ENCODE measurements at regions not wholly inside any gene's neighbourhood (a gene's known extent, or its start where the extent isn't known, plus 50 kb on each side); places are given as distances from the start of the nearest gene placed in this dataset.
"Not testable (repeated sequence)": the region's sequence is repeated elsewhere in the genome, so short reads cannot be mapped to it uniquely, and the experiment has no call there.

- H3K4me3 ChIP-seq (ENCODE audit: control insufficient read depth, low read depth, low read length) = no peak overlapping the region
- DNase-seq (ENCODE audit: low read depth) = no peak
- TF ChIP-seq, protein P1, sequence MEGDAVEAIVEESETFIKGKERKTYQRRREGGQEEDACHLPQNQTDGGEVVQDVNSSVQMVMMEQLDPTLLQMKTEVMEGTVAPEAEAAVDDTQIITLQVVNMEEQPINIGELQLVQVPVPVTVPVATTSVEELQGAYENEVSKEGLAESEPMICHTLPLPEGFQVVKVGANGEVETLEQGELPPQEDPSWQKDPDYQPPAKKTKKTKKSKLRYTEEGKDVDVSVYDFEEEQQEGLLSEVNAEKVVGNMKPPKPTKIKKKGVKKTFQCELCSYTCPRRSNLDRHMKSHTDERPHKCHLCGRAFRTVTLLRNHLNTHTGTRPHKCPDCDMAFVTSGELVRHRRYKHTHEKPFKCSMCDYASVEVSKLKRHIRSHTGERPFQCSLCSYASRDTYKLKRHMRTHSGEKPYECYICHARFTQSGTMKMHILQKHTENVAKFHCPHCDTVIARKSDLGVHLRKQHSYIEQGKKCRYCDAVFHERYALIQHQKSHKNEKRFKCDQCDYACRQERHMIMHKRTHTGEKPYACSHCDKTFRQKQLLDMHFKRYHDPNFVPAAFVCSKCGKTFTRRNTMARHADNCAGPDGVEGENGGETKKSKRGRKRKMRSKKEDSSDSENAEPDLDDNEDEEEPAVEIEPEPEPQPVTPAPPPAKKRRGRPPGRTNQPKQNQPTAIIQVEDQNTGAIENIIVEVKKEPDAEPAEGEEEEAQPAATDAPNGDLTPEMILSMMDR (conservative IDR thresholded peaks at IDR 0.05; ENCODE audit: control insufficient read depth, insufficient read depth, low read depth, low read length) = no peak
These were observed 337.0 kb upstream of the SLC7A11 start for GRCh38 chr4:138579146-138579545.

GRCh38 chr4:138577826-138578225, 335.7 kb upstream of the SLC7A11 start:
- TF ChIP-seq, protein P1 (conservative IDR thresholded peaks at IDR 0.05; ENCODE audit: control insufficient read depth, insufficient read depth, low read depth, low read length) = peak; percentile 22
- peak; percentile 22 for DNase-seq (ENCODE audit: low read depth)
- not testable (repeated sequence) for H3K4me3 ChIP-seq (ENCODE audit: control insufficient read depth, low read depth, low read length)

- no peak overlapping the region for H3K4me3 ChIP-seq (ENCODE audit: control insufficient read depth, low read depth, low read length)
- DNase-seq (ENCODE audit: low read depth) = no peak
- TF ChIP-seq, protein P1 (conservative IDR thresholded peaks at IDR 0.05; ENCODE audit: control insufficient read depth, insufficient read depth, low read depth, low read length) = no peak
These were observed 335.0 kb upstream of the SLC7A11 start for GRCh38 chr4:138577145-138577544.

DNA sequence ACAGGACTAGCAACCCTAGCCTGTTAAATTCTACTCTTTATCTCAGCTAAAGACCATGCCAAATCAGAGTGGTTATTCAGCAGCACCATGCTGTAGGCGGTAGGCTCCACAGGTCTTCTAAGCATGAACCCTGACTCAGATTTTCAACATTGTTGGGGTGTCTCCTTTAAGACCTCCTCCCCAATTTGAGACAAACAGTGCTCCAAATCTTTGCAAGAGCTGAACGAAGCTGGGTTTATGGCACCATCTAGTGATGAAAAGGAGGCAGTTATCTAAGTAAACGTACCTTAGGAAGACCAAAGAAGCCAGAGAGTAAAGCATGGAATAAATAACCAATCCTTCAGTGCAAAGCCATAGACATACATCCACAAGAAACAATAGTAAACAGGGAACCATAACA, 334.5 kb upstream of the SLC7A11 start:
- DNase-seq (ENCODE audit: low read depth) = peak; percentile 48
- TF ChIP-seq, protein P1 (conservative IDR thresholded peaks at IDR 0.05; ENCODE audit: control insufficient read depth, insufficient read depth, low read depth, low read length) = peak; percentile 43
- no peak overlapping the region for H3K4me3 ChIP-seq (ENCODE audit: control insufficient read depth, low read depth, low read length)

DNA sequence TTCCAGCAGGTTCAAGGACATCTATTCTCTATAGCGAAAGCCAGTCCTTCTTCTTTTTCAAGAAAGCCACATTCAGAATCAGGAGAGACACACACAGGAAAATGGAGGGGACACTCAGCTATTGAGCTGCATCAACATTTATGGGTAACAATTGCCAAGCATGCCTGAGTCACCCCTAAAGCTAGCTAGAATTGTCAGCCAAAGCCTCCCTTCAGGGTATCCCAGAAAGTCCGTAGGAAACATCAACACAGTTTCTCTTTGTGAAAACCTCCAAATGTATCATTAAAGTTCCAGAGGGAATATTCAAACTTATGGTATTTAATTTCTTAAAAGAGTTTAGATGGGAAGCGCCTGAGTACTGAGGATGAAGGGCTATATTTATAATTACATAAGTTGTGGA, 331.1 kb upstream of the SLC7A11 start:
- H3K4me3 ChIP-seq (ENCODE audit: control insufficient read depth, low read depth, low read length) = no peak overlapping the region
- TF ChIP-seq, protein P1 (conservative IDR thresholded peaks at IDR 0.05; ENCODE audit: control insufficient read depth, insufficient read depth, low read depth, low read length) = no peak
- peak; percentile 15 for DNase-seq (ENCODE audit: low read depth)

GRCh38 chr4:138572007-138572406, 329.9 kb upstream of the SLC7A11 start:
- DNase-seq (ENCODE audit: low read depth) = no peak
- no peak overlapping the region for H3K4me3 ChIP-seq (ENCODE audit: control insufficient read depth, low read depth, low read length)
- TF ChIP-seq, protein P1 (conservative IDR thresholded peaks at IDR 0.05; ENCODE audit: control insufficient read depth, insufficient read depth, low read depth, low read length) = no peak

- no peak overlapping the region for H3K4me3 ChIP-seq (ENCODE audit: control insufficient read depth, low read depth, low read length)
- TF ChIP-seq, protein P1 (conservative IDR thresholded peaks at IDR 0.05; ENCODE audit: control insufficient read depth, insufficient read depth, low read depth, low read length) = no peak
- no peak for DNase-seq (ENCODE audit: low read depth)
These were observed 325.5 kb upstream of the SLC7A11 start for GRCh38 chr4:138567696-138568095.

All from fibroblast of mammary gland (primary cell).